ENCODE measurements at regions not wholly inside any gene's neighbourhood (a gene's known extent, or its start where the extent isn't known, plus 50 kb on each side); places are given as distances from the start of the nearest gene placed in this dataset.

DNA sequence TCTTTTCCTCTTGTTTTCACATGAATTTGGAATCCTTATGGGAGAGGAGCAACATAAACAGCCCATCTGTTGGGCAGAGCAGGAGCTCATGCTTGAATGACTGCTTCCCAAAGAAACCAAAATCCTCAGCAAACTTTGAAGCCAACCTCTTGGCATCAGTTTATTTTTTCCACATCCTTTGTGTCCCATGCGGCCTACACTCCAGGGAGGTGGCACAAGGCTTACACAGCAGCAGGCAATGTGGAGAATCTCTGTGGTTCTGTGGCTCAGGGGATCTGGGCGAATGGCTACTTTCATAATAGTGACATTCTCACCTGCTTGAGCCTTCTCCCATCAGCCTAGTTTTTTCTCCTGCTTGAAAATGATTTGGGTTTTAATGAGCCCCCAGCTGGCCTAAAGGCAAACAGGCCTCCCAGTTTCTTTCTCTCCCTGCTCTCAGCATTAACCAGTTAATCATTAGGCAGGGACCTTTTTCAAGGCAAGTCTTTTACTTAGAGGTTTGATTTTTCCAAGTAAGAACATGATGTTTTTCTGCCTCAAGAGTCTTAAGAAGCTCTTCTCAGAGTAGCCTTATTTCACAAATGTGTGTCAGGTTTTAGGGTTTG lies 370.3 kb downstream of the ARHGEF28 start:
- no peak for DNase-seq (ENCODE audit: low spot score)

DNA sequence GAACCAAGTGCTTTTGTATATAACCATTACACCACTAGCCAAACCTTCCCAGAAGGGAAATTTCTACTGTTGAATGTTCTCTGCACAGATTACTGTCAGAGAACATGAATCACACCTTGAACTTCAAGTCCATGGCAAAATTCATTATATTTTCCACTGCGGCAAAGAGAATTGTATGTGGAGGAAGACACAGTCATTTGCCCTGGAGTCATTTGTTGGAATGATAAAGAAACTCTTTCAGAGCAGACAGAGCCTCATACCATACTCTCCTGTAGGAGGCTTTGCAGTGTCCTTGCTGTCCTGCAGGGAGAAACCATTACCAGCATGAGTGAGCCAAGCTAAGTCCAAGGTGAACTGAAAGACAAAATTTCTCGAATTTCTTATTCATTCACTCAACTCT lies 369.0 kb downstream of the ARHGEF28 start:
- DNase-seq (ENCODE audit: low spot score) = no peak
